GM21528 (cell line): ENCODE measurements at regions not wholly inside any gene's neighbourhood (a gene's known extent, or its start where the extent isn't known, plus 50 kb on each side); places are given as distances from the start of the nearest gene placed in this dataset.
A peak's percentile ranks its signal among the peaks of the same experiment; 100 is the strongest.

Source experiments
- ATAC-seq: cut with Tn5 transposase; IDR thresholded peaks from one replicate; pipeline ENCODE4 v1.9.1; 2021; ENCODE audit warnings: mild to moderate bottlenecking, moderate library complexity; ENCODE audit not compliant: unreplicated experiment, low FRiP score

DNA sequence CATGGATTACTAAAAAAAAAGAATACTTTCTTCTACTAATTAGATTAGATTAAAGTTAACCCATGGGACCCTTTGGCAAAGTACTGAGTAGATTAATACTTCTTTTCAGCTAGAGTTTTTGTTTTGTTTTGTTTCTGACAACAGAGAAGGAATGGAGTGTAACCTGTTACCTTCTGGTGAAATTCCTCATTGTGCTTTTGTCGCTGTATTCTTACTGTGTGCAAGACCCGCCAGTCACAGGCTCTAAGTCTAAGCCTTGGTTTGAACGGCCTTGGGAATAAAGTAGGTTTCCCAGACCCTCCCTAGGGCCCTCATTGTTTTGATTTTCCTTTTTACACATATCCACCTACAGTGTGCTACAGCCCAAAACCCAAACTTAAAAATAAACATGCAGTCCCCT lies 171.1 kb upstream of the IL12A start:
- ATAC-seq, result no peak

GRCh38 chr3:159818399-159818798 lies 170.2 kb upstream of the IL12A start:
- no peak for ATAC-seq

DNA sequence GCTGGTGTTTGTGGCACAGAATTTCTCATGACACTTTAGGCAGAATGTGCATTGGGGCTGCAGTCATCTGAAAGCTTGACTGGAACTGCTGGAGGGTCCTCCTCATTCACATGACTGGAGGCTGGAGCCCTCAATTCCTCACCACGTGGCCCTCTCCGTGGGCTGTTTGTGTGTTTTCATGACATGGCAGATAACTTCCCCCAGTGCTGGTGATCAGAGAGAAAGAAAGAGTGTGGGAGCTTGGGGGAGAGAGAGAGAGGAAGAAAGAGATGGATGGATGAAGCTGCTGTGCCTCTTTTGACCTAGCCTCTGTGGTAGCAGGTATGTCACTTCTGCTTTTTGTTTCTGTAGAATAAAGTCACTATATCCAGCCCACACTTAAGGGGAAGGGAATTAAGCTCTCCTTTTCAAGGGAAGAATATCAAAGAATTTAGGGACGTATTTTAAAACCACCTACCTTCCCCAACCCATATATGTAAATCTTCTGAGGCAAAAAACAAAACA lies 169.6 kb upstream of the IL12A start:
- ATAC-seq, result peak; percentile 47

DNA sequence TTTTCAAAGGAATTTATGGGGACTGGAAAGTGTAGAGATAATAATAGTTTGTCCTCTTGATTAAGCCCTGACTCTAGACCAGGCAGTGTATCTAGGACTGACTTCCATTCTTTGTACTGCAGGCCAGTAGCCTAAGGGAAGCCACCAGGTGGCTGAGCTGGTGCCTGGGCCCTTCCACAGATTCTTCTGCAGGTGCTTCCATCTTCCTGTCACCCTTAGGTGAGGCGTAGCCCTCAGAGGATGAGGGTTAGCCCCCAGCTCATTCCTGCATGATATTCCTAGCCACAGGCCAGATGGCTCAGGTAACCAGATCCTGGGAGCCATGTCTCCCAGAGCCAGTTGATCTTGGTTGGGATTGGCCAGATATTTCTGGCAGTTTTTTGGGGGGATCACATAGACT lies 169.0 kb upstream of the IL12A start:
- ATAC-seq, result no peak

DNA sequence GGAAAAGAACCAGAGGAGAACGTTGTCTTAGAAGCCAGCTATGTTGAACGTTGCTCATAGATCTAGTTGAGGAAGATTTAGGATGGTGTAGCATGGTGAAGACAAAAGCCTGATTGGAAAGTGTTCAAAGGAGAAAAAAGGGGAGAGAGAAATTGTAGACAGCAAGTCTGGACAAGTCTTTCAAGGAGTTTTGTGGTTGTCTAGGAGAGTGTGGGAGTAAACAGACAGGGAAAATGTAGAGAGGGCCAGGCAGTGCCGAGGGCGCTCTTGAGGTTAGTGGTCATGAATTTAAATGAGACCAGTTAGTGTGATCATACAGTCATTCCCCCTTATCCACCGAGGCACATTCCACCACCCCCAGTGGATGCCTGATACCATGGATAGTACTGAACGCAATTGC lies 167.5 kb upstream of the IL12A start:
- ATAC-seq, result no peak

DNA sequence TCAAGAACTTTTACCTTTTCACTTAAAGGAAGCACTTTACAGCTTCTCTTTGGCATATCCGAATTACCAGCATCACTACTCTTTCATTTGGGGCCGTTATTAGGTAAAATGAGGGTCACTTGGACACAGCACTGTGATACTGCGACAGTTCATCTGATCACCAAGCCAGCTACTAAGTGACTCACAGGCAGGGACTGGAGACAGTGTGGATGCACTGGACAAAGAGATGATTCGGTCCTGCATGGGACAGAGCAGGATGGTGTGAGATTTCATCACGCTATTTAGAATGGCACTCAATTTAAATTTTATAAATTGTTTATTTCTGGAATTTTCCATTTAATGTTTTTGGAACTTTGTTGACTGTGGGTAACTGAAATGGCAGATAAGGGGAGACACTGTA lies 166.9 kb upstream of the IL12A start:
- ATAC-seq, result no peak

DNA sequence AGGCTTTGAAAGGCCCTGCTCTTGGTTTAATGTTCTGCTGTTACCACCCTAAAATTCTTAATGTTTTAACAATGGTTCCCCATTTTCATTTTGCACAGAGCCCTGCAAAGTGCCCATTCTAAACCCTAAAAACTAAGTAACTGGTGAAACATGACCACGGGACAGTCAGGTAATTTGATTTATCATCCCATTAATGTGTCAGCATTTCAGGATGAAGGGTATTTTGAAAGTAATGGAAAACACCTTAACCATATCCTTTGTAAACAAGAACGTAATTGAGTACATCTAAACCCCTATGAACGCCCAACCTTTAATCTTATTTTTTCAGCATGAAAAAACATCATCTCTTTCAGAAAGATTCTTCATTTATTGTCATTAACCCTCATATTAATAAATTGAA lies 164.9 kb upstream of the IL12A start:
- ATAC-seq, result no peak

- no peak for ATAC-seq
Observed at GRCh38 chr3:159824333-159824732, 164.3 kb upstream of the IL12A start.

DNA sequence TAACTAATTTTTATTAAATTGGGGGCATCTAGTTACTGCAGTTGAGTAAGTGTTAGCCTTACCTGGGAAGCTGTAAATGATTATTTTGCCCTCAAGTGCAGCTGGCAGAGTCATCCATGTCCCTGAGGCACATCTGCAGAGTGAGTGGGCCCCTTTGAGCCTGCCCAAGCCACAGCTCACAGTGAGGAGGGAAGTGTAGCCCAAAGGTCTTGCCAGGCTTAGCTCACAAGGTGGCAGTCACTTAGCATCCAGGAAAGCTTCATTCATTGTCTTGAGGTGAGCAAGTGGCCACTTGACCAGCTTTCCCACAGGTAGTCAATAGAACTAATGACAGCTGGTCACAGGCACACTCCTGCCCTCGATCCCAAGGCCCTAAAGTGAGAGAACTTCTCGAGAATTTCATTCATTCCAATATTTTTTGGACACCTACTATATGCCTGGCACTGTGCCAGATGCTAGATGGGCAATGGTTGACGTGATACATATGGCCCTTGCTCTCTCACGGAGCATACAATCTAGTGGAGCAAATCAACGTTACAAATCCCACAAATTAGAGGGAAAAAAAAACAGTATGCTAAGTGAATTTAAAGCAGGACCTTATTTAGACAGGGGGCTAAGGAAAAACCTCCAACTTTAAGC lies 163.3 kb upstream of the IL12A start:
- no peak for ATAC-seq

DNA sequence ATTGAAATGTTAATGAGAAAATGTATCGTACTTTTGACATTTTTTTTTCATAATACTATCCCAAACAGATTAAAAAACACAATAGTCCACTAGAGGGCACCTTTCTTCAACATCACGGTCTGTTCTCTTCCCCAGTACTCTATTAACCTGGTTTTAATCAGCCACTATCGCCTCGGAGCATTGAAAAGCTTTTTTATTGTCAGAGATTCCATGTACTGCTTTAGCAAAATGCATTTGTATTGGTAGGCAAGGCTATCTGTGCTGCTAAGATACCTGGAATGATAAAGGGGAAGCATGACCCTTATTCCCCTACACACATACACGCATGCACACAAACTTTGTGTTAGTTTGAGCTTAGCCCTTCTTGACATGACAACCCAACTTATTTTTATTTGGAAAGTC lies 160.1 kb upstream of the IL12A start:
- ATAC-seq, result peak; percentile 50

DNA sequence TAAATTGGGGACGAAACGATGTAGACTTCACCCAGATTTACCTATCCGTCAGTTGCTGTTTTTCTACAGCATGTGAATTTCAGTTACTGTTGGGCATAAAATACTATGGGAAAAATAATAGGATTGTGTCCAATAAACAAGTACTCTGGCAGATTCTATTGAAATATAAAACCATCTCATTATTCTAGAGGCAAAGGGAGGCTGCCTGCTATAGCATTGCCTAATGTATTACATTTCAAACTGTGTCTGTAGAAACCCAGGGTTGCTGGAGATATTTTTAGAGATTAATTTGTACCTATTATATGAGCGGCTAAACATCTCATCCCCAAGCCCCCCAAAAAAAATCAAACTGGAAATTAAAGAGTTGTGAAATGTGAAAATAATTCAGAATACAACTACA lies 159.6 kb upstream of the IL12A start:
- ATAC-seq, result no peak

DNA sequence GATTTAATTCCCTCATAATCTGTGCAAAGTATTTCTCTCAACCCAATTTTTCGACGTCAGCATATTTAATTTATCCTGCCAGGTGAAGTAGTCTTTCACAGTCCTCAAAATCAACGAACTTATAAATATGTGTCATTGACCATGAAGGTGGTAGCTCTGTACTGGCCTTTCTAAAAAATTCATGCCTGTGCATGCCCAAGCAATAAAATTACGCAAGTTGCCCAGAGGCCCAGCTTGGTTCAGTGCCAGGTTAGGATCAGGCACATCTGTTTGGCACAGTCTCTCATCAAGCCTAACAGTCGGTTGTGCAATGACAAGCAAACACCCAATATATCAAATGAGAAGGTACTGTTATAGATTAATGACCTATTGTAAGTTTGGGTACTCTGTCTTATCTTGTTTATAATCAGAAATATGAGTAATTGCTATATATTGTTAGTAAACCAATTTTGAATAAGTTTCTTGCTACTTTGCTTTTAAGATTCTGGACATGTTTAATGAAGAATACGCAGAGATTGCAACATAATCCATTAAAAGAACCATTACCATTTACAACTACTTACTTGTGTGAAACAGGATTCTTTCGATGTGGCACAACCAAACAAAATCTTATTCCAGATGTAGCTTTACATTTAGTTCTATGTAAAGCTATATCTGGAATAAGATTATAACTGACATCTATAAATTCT lies 159.0 kb upstream of the IL12A start:
- no peak for ATAC-seq

DNA sequence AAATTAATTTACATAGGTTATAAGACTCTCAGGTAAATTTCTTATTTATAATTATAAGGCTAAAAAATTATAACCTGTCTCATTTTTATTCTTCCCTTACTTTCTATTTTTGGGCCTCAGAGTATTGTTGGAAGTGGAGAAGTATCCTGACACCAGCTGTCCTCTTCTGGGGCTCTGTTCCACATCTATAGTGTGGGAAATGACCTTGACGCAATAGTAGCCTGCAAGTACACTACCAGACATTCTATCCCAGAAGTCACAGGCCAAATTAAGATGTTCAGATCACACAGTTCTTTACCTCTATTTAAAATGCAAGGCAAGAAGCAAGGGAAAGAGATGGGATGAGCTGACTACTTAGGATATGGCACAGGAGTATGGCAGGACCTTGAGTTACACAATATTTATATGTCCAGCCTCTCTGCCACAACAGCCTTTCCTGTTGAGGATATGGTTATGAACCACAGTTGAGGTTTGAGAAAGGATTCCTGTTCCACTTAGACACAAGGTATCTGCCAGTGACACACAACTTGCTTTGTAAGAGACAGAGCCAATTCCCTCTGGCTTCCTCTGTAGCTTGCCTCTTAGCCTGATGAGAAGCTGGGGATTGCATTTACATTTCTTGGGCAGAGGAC lies 158.0 kb upstream of the IL12A start:
- no peak for ATAC-seq

GRCh38 chr3:159831466-159831865 lies 157.2 kb upstream of the IL12A start:
- ATAC-seq, result peak; percentile 55

DNA sequence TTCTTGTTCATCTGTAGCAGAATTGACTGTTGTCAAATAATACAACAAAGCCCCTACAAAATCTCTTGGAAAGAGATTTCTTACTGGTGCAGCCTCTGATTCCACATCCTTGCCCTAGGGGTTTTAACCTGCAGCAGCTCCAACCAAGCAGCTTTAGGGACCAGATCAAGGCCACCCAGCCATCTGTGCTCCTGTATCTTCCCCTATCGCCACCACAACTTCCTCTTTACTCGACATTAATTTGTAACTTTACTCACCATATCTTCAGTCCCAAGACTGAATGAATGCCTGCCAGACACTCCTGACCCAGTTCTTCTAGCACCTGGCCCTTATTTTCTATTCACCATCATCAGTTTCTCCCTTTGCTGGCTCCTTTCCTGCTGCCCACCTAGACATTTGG lies 156.6 kb upstream of the IL12A start:
- ATAC-seq, result peak; percentile 92

DNA sequence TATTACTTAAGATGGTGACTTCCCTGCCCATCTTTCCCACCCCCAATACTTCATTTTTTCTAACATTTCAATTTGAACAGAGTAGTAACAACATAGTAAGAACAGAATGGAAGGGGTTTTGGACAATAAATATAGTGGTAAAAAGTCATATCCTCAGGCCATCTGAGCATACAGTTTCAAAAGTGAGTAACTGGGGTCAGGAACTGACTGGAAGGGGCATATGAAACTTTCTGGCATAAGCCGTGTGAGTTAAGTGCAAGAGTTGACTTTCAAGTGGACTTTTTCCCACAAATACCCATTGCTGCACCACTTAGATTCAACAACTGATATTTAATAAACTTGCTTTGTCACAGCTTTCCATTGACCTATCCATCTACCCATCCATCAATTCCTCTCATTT lies 153.5 kb upstream of the IL12A start:
- ATAC-seq, result no peak

DNA sequence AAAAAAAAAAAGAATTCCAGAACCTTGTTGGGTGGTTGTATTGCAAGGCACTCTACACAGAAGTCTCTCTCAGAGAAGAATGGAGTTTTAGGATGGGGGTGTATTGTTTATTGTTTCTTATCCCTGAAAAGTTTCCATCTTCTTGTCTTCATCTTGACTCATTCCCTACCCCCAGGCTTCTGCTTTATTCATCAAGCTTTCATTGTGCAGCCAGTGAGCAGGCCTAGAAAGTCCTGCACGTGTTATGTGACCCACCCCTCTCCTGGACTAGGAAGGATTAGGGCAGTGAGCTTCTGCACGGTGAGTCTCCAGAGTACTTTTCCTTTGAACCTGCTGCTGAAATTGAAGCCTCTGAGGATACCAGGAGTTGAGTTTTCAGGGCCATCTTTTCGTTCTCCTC lies 150.9 kb upstream of the IL12A start:
- no peak for ATAC-seq

GRCh38 chr3:159838938-159839337 lies 149.7 kb upstream of the IL12A start:
- no peak for ATAC-seq

- no peak for ATAC-seq
Observed at GRCh38 chr3:159839561-159840379, 148.9 kb upstream of the IL12A start, which contains the start of gene SCHIP1. TSS of gene SCHIP1 (plus strand) at chr3:159839861.

DNA sequence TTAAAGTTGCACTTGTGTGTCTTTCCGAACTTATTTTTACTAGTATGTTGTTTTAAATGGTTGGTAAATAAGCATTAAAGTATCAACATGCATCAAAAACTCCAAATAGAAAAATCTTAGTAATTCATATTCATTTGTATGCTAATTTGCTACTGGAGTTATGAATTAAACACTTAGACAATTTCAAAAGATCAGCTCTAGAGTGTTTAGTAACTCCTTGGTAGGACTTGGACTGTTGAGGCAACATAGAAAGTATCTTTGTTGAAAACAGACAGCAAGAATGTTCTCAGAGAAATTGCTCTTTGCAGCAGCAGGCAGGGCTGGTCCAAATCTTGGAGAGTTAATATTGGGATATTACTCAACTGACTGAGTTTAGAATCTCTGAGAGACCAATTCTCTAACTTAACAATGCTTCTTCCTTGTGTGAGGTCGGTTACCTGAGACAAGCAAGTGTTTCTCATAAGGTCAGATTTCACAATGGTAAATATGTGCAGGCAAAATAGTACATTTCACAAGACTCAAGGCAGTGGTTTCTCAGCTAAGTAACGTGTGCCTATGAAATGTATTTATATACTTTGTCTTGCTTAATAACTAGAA lies 147.8 kb upstream of the IL12A start:
- ATAC-seq, result no peak

- ATAC-seq, result no peak
Observed at GRCh38 chr3:159841766-159842165, 146.9 kb upstream of the IL12A start.
